Peyer's patch (tissue), 4 donors: ENCODE measurements at regions not wholly inside any gene's neighbourhood (a gene's known extent, or its start where the extent isn't known, plus 50 kb on each side); places are given as distances from the start of the nearest gene placed in this dataset.

Experiments used
- POLR2A ChIP-seq, 2 donors: fragments of 450-650 bp; IDR thresholded peaks; one replicate each; pipeline ENCODE4 v1.5.1; 2017; ENCODE audit warnings: antibody characterized with exemption in 2 of 2, mild to moderate bottlenecking in 2 of 2, moderate library complexity in 2 of 2
- TF ChIP-seq, protein P1 (sequence below), 6 experiments: fragments of 450-650 bp in 4 of 6; fragments of 200-600 bp in 2 of 6; sonication (generic) in 1 of 6; IDR thresholded peaks; one replicate each; pipeline ENCODE4 v1.5.1; 2017 to 2019; ENCODE audit warnings: antibody characterized with exemption in 6 of 6, mild to moderate bottlenecking in 3 of 6, moderate library complexity in 1 of 6

DNA sequence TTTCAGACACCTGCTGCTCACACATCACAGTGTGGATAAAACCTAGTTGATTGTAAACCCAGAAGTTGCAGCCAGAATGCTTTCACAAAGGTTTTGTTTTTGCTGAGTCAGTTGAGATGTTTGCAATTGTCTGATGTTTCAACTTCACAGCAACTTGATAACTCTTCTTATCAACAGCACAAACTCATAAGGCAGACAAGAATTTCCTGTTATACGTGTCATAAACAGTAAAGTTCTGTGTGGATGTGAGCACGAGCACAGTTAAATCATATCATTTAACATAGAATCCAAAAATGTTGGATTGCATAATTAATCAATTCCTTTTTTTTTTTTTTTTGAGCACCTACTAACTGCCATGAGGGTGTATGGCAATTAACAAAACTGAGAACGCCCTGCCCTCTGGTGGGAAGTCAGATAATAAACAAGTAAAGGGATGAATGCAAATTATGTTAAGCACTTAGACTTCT, 512.2 kb downstream of the PDHA2 start:
- TF ChIP-seq, protein P1, sequence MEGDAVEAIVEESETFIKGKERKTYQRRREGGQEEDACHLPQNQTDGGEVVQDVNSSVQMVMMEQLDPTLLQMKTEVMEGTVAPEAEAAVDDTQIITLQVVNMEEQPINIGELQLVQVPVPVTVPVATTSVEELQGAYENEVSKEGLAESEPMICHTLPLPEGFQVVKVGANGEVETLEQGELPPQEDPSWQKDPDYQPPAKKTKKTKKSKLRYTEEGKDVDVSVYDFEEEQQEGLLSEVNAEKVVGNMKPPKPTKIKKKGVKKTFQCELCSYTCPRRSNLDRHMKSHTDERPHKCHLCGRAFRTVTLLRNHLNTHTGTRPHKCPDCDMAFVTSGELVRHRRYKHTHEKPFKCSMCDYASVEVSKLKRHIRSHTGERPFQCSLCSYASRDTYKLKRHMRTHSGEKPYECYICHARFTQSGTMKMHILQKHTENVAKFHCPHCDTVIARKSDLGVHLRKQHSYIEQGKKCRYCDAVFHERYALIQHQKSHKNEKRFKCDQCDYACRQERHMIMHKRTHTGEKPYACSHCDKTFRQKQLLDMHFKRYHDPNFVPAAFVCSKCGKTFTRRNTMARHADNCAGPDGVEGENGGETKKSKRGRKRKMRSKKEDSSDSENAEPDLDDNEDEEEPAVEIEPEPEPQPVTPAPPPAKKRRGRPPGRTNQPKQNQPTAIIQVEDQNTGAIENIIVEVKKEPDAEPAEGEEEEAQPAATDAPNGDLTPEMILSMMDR (IDR thresholded peaks at IDR 0.05): peak in 4 of 6 experiments; percentile 4 to 43 (median 34)
- TF ChIP-seq POLR2A (IDR thresholded peaks at IDR 0.05): no peak
